Small intestine (tissue), 7 donors: ENCODE measurements at regions not wholly inside any gene's neighbourhood (a gene's known extent, or its start where the extent isn't known, plus 50 kb on each side); places are given as distances from the start of the nearest gene placed in this dataset.
"Not testable (repeated sequence)": the region's sequence is repeated elsewhere in the genome, so short reads cannot be mapped to it uniquely, and the experiment has no call there.

Experiments
- DNase-seq, 2 donors: peaks; one replicate each; pipeline versions ENCODE4 v3.0.0 to v3.0.0-alpha.2; 2013
- FAIRE-seq: peaks from 2 replicates; lab custom pipeline; 2012; peaks lifted over from hg19 to GRCh38; lab: Jason Lieb, UNC
- H3K27ac ChIP-seq, 3 donors: one replicate each; pipeline ENCODE4 v1.5.1; 2013; ENCODE audit warnings: low read length in 2 of 3, mild to moderate bottlenecking in 2 of 3, control low read depth in 1 of 3, inconsistent platforms in 1 of 3, low read depth in 1 of 3, moderate library complexity in 1 of 3
- H3K27me3 ChIP-seq, 3 donors: one replicate each; pipeline ENCODE4 v1.6.1; 2013; ENCODE audit warnings: low read length in 3 of 3, inconsistent platforms in 1 of 3; ENCODE audit not compliant: control insufficient read depth in 3 of 3, insufficient read depth in 3 of 3
- H3K36me3 ChIP-seq, 3 donors: one replicate each; pipeline ENCODE4 v1.6.1; 2013; ENCODE audit warnings: low read length in 3 of 3, inconsistent platforms in 1 of 3, low read depth in 1 of 3, mild to moderate bottlenecking in 1 of 3, moderate library complexity in 1 of 3; ENCODE audit not compliant: control insufficient read depth in 3 of 3, insufficient read depth in 2 of 3
- H3K4me1 ChIP-seq, 3 donors: one replicate each; pipeline ENCODE4 v1.6.1; 2013; ENCODE audit warnings: low read length in 2 of 3, inconsistent platforms in 1 of 3, low read depth in 1 of 3, mild to moderate bottlenecking in 1 of 3, moderate library complexity in 1 of 3; ENCODE audit not compliant: control insufficient read depth in 3 of 3, insufficient read depth in 2 of 3
- H3K4me3 ChIP-seq, 3 donors: one replicate each; pipeline ENCODE4 v1.5.1; 2013; ENCODE audit warnings: low read length in 3 of 3, control low read depth in 1 of 3, inconsistent platforms in 1 of 3, low read depth in 1 of 3, mild to moderate bottlenecking in 1 of 3, moderate library complexity in 1 of 3
- H3K9me3 ChIP-seq, 2 donors: one replicate each; pipeline ENCODE4 v1.6.1; 2013; ENCODE audit warnings: low read depth in 1 of 2, low read length in 1 of 2; ENCODE audit not compliant: control insufficient read depth in 2 of 2, insufficient read depth in 1 of 2
- WGBS, 3 donors: extraction: QIAGEN DNeasy Blood & Tissue Kit; methylation state at CpG; one replicate each; pipeline ENCODE4 v1.1.7; 2013; 5-methylcytosine and 5-hydroxymethylcytosine counted together
- donor health status: healthy with polysubstance abuse.
- donor health status: control.
- donor health status: control.
- donor health status: Bipolar disorder and iron deficiency.
- donor health status: healthy.

- FAIRE-seq (no peak), DNase-seq (no peak)
- Histone ChIP-seq H3K27ac (peak overlapping the region in 1 of 3 donors; percentile 67), H3K27me3 (no peaks in the 10 kb centered on the region), H3K4me1 (peaks cover 0 to 8% (median 0%) of the 10 kb centered on the region in 3 donors), H3K9me3 (no peaks in the 10 kb centered on the region), H3K36me3 (no peaks in the 10 kb centered on the region), H3K4me3 (no peak overlapping the region)
- WGBS, 3 donors: 83 to 91% (median 87%) methylated on average over 6 of the region's 6 CpGs
These were observed 107.2 kb upstream of the ALDH1A3 start for GRCh38 chr15:100772478-100772877.

- H3K4me3 ChIP-seq: no peak overlapping the region
- WGBS, 3 donors: 52 to 59% (median 57%) methylated on average over 9 of the region's 9 CpGs
- peak overlapping the region in 1 of 3 donors; percentile 67 for H3K27ac ChIP-seq
- no peaks in the 10 kb centered on the region for H3K27me3 ChIP-seq
- no peaks in the 10 kb centered on the region for H3K36me3 ChIP-seq
- H3K9me3 ChIP-seq: no peaks in the 10 kb centered on the region
- DNase-seq (peak; percentile 36 to 53), FAIRE-seq (no peak)
- peaks cover 0 to 8% (median 0%) of the 10 kb centered on the region in 3 donors for H3K4me1 ChIP-seq
These were observed 106.6 kb upstream of the ALDH1A3 start for GRCh38 chr15:100772892-100773520.

GRCh38 chr15:100774044-100774443 is 105.6 kb upstream of the ALDH1A3 start:
- H3K36me3 ChIP-seq, H3K27ac ChIP-seq, H3K27me3 ChIP-seq, H3K9me3 ChIP-seq, H3K4me3 ChIP-seq, H3K4me1 ChIP-seq, DNase-seq, FAIRE-seq: not testable (repeated sequence)
- 96 to 97% (median 97%) methylated on average over 20 to 28 of the region's 28 CpGs for WGBS, 3 donors

- no peak for DNase-seq
- H3K4me1 ChIP-seq: peaks cover 0 to 8% (median 0%) of the 10 kb centered on the region in 3 donors
These were observed 103.9 kb upstream of the ALDH1A3 start for GRCh38 chr15:100775581-100776185.

GRCh38 chr15:100777821-100778220 is 101.8 kb upstream of the ALDH1A3 start:
- H3K27me3 ChIP-seq: no peaks in the 10 kb centered on the region

More at GRCh38 chr15:100775581-100776185, 103.9 kb upstream of the ALDH1A3 start:
- no peaks in the 10 kb centered on the region for H3K36me3 ChIP-seq
- WGBS, 3 donors: 90 to 95% (median 94%) methylated on average over 12 of the region's 12 CpGs
- no peaks in the 10 kb centered on the region for H3K9me3 ChIP-seq
- no peak overlapping the region for H3K27ac ChIP-seq
- H3K4me3 ChIP-seq: no peak overlapping the region
- no peak for FAIRE-seq
- no peaks in the 10 kb centered on the region for H3K27me3 ChIP-seq

DNA sequence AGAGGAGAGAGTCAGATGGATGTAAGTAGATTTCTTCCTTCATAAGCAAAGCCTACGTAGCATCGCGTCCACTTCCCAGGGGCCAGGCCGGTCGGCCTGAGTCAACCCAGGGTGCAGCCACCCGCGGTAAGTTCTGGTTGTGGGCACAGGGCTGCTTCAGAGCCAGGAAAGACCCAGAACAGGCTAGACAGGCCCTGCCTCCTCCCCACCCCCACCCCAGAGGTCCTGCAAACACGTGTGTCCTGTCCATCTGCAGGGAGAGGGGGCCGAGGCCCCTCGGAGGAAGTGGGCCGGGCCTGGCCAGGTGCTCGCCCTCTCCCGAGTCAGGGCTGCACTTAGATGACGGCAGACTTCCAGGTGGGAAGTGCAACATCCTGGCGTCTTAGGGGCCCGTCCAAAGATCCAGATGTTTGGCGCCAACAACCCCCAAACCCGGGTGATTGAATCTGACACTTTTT is 100.8 kb upstream of the ALDH1A3 start:
- Histone ChIP-seq H3K9me3 (no peaks in the 10 kb centered on the region), H3K36me3 (no peaks in the 10 kb centered on the region), H3K27me3 (no peaks in the 10 kb centered on the region), H3K4me1 (no peaks in the 10 kb centered on the region), H3K4me3 (no peak overlapping the region), H3K27ac (no peak overlapping the region)
- no peak for DNase-seq
- WGBS, 3 donors: 56 to 73% (median 69%) methylated on average over 18 of the region's 18 CpGs
- FAIRE-seq: no peak

More at GRCh38 chr15:100777821-100778220, 101.8 kb upstream of the ALDH1A3 start:
- 55 to 88% (median 78%) methylated on average over 2 of the region's 2 CpGs for WGBS, 3 donors
- Histone ChIP-seq H3K9me3 (no peaks in the 10 kb centered on the region), H3K27ac (no peak overlapping the region), H3K36me3 (no peaks in the 10 kb centered on the region), H3K4me1 (peaks cover 0 to 5% (median 0%) of the 10 kb centered on the region in 3 donors), H3K4me3 (no peak overlapping the region)
- FAIRE-seq (no peak), DNase-seq (no peak)

DNA sequence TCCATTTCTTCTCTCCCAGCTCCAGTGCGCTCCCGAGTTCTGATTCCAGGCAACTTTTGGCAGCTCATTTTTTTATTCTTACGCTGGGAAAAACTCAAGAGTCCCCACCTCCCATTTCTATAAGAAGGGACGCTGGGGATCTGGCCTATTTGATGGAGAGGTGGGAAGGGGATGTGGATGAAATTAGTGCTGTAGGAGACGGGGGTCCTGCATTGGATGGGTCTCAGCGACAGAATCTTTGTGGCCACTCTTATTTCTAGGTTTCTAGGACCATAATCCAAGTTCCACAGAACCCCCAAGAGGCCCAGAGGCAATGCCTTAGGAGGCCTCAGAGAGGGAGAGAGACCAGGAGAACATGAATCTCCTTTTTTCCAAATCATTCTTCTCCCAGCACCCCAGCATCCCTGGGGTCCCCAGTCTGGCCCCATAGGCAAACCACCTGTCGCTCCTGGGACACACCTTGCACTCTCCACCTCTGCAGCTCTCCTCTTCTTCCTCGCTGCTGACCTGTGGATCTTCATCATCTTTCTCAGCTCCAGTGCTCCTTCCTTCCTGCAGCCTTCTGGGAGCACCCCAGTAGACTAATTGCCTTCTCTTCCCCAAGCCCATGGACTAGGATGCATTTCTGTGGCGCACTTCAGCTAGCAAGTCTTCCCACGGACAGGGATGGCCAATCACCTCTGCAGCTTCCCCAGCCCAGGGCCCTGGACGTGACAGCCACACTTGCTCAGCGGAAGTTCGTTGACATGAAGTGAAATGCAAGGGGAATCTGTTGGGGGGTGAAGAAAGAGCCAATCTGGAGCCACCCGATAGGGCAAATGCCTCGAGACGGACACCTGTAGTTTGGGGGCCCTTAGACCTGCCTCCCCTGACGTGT is 100.1 kb upstream of the ALDH1A3 start:
- DNase-seq (no peak), FAIRE-seq (no peak)
- H3K4me1 ChIP-seq: no peaks in the 10 kb centered on the region
- no peak overlapping the region for H3K27ac ChIP-seq
- no peak overlapping the region for H3K4me3 ChIP-seq
- WGBS, 3 donors: 79 to 84% (median 84%) methylated on average over 17 of the region's 17 CpGs
- H3K27me3 ChIP-seq: no peaks in the 10 kb centered on the region
- no peaks in the 10 kb centered on the region for H3K9me3 ChIP-seq
- H3K36me3 ChIP-seq: no peaks in the 10 kb centered on the region

DNA sequence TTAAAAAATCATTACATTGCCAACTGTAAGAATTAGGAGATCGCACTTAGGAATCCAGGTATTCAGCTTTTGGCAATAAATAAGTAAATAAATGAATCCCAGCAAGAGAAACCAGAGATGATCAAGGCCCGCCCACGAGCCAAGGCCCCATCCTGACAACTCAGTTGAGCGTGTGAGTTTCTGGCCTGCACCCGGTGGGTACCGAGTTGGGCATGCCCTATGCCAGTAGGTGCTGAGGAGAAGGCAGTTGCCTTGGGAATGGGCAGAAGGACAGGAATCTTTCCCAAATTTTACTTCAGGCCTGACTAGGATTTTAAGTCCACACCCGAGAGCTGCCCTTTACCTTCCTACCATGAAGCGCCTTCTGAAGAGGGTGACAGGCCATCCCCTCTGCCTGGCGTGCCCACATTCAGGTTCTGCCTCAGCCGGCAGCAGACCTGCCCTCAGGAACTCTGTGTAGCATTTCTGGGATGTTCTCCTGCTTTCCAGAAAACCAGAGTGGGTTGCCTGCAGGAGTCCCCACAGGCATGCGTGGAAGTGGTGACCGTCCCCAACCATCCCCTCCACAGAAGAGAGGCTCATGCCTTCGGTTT is 99.3 kb upstream of the ALDH1A3 start:
- WGBS, 3 donors: 88 to 93% (median 92%) methylated on average over 13 of the region's 13 CpGs
- FAIRE-seq: no peak
- H3K27ac ChIP-seq: no peak overlapping the region
- H3K4me3 ChIP-seq: no peak overlapping the region
- no peaks in the 10 kb centered on the region for H3K27me3 ChIP-seq
- H3K9me3 ChIP-seq: no peaks in the 10 kb centered on the region
- no peaks in the 10 kb centered on the region for H3K36me3 ChIP-seq
- H3K4me1 ChIP-seq: no peaks in the 10 kb centered on the region
- no peak for DNase-seq
